T-helper 22 cell (primary cell): ENCODE measurements at regions not wholly inside any gene's neighbourhood (a gene's known extent, or its start where the extent isn't known, plus 50 kb on each side); places are given as distances from the start of the nearest gene placed in this dataset.
"Not testable (repeated sequence)": the region's sequence is repeated elsewhere in the genome, so short reads cannot be mapped to it uniquely, and the experiment has no call there.

Experiments
- DNase-seq: peaks from one replicate; pipeline ENCODE4 v3.0.0-alpha.2; 2020; ENCODE audit warnings: low read depth

DNA sequence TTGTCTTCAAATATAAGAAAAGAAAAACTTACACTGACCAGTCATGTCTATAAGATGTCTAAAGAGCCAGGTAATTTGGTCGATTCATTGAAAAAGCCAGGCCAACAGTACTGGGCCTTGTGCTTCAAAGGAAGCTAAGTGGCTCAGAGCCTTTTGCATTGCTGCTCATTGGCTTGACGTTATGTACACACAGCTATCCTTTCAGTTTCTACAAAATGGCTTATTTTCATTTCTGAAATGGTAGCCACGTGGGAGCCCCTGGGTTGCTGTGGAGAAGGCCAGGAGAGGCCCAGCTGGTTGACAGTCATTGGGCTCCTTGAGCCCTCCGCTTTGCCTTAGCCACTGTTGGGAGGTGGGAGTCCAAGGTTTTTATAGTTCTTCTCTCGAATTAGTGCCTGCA, 199.1 kb upstream of the CXorf66 start:
- no peak for DNase-seq

DNA sequence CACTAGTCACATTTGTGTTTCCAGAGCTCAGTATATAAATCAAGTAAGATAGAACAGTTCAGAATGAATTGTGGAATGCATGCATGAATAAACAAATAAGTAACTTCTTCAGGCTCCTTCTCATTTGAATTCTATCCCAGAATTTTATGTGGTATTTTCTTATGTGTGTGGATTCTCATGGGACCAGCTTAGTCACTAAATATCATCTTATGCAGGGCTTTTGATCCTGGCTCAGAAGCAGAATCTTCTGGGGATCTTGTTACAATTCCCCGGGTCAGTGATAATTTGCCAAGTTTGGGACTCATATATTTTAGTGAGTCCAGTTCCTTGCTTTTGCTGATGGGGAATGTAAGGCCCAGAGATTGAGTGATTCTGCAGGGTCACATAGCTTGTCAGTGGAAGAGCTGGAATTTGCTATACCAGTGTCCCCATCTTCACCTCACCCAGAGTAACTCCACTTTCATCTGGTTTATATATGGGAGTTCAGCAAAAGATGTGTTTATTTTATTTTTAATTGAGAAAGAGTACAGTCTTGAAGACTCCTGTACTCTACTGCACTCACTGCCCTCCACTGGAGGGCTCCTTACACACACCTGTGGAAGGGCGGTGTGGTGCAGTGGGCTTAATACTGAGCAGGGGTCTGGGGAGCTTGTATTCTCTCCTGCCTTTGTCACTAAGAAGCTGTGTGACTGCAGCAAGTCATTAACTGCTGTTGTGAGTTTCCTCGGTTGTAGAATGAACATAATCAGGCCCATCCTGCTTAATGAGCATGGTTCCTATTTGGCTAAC, 198.2 kb upstream of the CXorf66 start:
- DNase-seq: no peak

DNA sequence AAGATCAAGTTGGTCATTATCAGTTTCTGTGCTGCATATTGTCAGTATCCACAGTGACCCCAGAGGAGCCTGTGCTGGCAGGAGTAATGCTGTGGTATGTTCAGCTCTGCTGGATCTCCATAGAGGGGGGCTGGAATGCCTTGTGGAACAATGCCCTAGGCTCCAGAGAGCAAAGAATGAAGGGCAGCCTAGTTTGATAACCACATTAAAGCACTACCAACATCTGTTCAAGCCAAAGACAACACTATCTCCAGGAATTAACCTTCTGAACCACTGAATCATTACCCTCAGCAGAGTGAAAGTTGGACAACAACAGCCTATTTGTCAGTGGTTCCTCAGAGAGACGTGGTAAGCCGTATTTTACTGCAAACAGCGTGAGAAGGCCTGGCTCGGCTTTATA, 192.3 kb upstream of the CXorf66 start:
- DNase-seq: no peak

DNA sequence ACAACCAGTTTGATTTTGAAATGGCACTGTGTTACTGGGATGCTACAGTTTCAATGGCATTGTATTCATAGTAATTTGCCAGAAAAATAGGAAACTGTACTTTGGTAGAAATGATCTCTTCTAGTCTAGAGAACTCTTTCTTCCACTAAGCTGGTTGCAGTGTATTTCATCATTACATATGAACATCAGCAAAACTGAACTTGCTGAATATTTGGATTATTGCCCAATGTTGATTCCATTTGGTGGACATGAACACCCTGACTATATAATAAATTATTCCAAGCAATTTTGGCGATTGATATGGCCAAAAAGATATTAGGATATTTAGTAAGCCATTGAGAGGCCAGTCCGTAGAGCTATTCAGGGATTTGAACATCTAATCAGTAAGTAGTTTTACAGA, 191.8 kb upstream of the CXorf66 start:
- DNase-seq: no peak

DNA sequence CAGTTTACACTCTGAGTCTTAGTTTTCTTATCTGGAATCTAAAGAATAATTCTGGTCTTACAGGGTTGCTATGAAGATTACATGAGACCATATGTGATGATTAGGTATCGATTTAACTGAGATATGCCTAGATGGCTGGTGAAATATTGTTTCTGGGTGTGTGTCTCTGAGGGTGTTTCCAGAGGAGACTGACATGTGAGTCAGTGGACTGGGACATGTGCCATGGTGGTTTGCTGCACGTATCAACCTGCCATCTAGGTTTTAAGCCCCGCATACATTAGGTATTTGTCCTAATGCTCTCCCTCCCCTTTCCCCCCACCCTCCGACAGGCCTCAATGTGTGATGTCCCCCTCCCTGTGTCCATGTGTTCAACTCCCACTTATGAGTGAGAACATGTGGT, 186.0 kb upstream of the CXorf66 start:
- no peak for DNase-seq

DNA sequence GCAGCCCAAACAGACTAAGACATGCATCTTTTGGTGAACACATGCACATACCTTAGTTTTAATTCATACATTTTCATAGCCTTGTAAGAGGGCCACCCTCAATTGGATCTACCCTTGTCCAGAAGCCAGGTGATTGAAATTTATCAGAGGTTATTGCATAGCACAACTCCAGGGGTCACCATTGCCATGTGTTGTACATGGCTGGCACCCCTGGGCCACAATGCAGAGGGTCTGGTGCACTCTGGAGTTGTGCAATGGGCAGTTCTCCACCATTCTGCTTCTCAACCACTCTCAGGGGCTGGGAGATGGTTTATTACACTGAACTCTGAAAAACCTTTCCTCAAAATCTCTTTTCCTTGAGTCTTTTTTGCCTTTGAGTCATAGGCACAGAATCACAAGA, 184.4 kb upstream of the CXorf66 start:
- DNase-seq: no peak

DNA sequence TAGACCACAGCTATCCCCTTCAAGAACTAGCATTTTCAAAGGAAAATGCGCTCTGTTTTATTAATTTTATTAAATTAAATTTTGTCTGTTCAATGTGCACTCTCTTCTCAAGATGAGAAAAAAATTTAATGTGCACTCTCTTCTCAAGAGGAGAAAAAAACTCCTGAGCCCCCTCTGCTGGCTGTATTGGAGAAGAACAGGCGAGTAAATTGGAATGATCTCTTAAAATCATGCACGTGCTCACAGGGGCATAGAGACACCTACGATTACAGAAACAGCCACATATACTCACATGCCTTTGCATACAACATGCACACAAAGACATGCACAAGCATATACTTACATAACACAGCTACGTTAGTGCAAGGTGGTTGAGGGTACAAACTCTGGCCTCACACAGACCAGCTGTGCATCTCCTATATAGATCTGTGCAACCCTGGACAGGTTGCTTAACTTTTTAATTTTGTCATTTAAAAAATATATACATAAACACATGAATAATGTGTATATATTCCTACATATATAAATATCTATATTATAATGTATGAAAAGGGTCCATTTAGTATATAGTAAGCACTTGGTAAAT, 176.2 kb upstream of the CXorf66 start:
- DNase-seq: no peak

DNA sequence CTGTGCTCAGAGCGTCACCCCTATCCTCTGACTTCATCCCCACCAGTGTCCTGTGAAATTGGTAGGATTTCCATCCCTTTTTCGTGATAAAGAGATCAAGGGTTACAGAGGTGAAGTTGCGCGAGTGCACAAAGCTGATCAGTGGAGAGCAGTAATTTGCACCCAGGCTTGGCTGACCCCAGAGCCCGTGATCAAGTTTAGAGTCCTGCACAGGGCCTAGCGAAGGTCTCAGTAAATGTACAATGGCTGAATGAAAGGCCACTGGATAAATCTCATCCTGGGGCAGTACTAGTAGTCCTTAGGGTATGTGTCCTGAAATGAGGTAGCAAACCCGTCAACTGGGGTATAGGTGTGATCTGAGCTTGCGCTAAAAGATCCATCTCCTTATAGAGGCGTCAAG, 173.2 kb upstream of the CXorf66 start:
- DNase-seq: not testable (repeated sequence)

DNA sequence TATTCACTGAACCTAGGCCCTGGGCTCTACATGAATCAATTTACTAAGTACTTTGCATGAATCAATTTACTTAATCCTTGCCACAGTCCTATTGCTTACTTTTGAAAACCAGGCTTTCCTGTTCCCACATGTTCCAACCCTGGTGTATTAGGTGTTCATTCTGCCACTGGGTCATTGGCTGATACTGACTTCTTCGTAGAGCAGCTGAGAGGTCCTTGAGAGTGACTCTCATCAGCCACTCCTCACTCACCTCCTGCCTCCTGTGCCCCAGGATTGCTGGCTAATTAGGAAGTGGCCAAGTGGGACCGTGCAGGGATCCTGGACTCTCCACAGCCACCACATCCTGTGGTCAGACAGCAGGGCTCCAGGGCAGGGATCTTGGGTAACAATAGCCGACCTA, 172.7 kb upstream of the CXorf66 start:
- DNase-seq: not testable (repeated sequence)

DNA sequence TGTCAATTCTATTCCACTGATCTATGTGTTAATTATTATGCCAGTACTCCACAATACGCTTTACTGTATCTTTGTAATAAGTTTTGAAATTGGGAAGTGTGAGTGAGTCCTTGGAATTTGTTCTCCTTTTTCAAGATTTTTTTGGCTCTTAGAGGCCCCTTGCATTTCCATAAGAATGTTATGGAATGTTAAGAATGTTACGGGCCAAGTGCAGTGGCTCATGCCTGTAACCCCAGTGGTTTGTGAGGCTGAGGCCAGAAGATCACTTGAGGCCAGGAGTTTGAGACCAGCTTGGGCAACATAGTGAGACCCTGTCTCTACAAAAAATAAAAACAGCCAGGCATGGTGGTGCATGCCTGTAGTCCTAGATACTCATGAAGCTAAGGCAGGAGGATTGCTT, 167.6 kb upstream of the CXorf66 start:
- no peak for DNase-seq

DNA sequence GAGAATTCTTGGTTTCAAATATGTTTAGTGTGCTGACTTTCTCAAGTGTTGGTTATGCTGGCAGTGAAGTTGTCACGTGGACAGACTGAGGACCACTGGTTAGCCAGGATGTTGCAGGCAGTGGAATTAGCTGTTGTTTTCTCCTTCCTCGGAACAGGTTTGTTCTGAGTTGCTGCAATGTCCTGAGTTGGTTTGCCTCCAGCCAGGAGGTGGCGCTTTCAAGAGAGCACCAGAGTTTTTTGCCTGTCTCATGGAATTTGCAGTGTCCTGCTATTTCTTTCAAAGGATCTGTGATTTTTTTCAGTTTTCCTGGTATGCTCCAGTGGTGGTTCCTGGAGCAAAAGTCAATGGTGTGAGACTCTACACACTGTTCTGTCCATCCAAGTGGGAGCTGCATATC, 158.1 kb upstream of the CXorf66 start:
- no peak for DNase-seq

DNA sequence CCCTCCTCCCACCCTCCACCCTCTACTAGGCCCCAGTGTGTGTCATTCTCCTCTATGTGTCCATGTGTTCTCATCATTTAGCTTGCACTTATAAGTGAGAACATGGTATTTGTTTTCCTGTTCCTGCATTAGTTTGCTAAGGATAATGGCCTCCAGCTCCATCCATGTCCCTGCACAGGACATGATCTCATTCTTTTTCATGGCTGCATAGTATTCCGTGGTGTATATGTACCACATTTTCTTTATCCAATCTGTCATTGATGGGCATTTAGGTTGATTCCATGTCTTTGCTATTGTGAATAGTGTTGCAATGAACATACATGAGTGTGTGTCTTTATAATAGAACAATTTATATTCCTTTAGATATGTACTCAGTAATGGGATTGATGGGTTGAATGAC, 148.7 kb upstream of the CXorf66 start:
- not testable (repeated sequence) for DNase-seq

DNA sequence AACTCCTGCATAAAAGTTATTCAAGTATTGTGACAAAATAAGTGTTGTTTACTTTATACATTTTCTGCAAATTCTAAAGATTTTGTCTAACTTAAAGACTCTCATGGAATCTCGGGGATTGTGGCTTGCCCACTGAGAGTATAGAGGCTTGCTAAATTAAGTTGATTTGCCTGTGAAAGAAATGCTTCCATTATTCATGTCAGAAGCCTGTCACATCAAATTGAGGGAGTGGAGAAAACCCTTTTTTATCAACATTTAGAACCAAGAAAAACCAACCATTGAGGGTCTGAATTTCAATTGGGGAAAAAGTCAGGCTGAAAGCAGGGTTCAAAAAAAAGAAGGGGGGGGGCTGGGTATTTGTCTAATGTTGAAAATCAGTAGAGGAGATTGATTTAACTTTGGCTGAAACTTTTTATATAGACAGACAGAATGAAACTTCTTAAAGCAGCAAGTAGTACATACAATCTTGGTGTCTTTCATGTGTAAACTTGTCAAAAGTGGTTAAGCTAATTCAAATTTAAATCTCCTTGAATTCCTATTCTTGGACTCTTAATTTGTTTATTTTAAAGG, 144.8 kb upstream of the CXorf66 start:
- DNase-seq: no peak

DNA sequence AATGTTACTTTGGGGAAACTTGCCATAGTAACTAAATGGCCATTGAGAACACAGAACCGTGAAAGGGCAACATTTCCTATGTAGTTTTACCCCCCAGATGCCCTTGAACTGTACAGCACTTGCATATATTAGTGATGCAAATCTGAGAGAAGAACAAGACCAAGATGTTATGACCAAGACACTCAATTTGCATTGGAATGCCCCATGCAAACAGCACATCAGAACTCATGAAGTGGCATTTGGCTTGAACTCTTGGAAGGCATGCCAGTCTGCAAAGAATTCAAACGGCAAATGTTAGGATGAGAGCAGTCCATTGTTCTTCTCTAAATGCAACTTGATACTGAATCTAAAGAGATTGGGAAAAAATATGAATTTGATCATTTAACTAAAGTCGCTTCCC, 139.4 kb upstream of the CXorf66 start:
- no peak for DNase-seq

DNA sequence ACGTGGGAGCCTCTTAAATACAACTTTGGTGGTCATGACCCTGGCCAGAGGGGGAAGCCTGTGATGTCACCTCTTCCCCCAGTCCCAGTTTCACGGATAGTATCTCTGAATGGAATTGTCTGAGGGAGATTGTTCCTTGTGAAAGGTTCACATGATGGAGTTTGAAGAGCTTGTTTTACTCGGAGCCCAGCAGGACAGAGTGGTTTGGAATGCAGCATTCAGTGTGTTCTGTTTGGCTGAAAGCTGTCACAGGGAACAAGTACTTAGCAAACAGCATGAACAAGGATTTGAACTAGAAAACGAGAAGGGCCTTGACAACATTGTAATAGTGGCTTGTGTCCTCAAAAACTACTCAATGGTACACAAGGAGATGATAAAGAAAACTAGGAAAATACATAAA, 133.9 kb upstream of the CXorf66 start:
- DNase-seq: no peak

DNA sequence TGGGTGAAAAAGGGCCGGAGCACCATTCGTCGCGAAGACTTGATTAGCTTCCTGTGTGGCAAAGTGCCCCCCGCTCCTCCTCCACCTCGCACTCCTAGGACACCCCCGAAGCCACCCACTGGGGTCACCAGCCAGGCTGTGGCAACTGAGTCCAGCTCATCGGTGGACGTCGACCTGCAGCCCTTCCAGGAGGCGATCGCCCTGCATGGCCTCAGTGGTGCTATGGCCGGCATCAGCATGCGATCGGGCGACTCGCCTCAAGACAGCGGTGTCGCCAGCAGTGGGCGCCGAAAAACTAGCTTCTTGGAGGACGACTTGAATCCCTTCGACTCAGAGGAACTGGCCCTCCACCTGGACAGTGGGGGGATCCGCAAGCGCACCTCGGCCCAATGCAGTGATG, 126.8 kb upstream of the CXorf66 start:
- no peak for DNase-seq

DNA sequence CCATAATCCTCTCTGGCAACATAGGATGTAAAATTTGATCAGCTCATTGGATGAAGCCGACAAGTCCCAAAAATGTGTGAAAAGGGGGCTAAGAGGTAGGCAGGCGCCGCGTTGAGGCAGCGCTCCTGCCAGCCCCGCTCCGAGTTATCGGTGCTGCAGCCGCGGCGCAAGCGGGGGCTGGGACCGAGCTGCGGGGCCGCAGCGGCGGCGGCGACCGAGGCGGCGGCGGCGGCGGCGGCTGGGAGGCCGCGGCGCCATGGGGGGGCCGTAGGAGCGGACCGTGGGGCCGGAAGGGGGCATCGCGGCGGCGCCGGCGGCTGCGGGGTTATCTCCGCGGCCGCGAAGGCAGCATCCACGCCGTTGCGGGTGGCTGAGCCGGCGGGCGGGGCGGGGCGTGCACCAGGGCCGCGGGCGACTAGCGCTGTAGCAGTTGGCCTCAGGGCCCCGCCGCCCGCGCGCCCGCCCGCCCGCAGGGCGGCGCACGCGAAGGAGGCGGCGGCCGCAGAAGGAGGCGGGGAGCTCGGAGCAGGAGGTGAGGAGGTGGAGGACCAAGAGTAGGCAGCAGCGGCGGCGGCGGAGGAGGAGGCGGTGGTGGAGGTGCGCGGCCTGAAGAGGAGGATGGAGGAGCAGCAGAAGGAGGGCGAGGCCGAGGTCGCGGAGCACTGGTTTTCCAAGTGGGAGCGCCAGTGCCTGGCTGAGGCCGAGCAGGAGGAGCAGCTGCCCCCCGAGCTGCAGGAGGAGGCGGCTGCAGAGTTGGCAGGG, 126.0 kb upstream of the CXorf66 start:
- no peak for DNase-seq

DNA sequence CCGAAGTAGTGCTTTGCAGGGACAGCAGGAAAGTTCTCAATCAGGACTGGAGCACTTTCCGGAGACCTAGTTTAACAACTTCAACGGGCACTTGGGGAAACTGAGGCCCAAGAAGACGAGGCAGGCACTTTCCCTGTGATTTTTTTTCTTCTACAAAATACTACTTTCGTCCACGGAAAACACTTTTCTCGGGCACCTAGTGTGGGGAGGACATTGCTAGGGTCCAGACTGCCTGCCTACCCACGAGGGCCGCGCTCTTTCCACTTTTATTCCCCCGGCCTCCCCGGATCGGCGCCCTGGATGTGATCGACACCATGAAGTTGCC, 125.4 kb upstream of the CXorf66 start:
- no peak for DNase-seq

DNA sequence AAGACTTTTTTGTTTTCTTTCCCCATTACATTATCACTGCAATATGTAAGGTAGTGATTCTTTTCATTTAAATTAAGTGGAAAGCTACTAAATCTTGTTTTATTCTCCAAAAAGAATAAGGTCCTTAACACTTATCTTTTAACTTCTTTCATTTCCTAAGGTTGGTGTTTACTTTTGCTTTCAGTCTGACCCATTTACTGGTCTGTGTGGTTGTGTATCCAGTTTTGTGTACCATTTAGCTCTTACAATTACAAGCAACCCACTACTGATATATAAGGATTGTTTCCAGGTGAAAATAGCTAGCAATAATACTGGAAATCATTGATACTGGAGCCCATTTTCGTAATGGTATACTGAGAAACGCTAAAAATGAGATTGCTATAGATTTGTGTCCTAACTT, 123.1 kb upstream of the CXorf66 start:
- DNase-seq: no peak

DNA sequence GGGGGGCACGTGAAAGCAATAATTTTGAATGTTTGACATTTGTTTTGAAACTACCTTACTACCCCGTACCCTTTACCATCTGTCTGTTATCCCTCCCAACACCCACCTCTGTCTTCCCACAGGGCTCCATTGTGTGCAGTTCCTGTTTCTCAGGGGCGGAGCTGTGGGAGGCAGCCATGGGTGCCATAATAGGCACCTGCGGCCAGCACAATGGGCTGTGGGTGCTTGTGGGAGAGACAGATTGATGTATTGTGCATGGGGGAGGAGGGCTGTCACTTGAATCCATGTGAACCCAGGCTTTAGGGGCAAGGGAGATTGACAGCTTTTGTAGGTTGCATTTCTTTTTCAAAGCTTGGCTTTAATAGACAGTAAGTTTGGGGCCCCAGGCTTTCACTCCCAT, 122.6 kb upstream of the CXorf66 start:
- DNase-seq: no peak

DNA sequence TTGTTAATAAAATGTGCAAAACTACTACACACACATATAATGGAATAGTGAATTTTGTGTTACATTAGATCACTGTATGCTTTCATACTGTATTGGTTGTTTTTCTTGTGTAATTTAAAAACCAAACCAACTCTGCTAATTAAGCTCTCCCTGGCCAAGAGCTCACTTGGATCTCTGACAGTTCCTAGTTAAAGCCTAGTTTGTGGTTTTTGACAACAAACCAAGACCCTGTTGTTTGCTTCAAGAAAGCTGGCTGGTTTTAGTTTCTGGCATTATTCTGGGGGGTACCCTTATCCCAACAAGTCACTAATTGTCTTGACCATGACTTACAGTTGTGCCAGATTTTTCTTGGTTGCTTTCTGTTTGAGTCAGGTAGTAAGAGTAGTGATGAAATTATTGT, 121.4 kb upstream of the CXorf66 start:
- DNase-seq: no peak

DNA sequence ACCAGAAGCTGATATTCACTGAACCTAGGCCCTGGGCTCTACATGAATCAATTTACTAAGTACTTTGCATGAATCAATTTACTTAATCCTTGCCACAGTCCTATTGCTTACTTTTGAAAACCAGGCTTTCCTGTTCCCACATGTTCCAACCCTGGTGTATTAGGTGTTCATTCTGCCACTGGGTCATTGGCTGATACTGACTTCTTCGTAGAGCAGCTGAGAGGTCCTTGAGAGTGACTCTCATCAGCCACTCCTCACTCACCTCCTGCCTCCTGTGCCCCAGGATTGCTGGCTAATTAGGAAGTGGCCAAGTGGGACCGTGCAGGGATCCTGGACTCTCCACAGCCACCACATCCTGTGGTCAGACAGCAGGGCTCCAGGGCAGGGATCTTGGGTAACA, 109.5 kb upstream of the CXorf66 start:
- not testable (repeated sequence) for DNase-seq

DNA sequence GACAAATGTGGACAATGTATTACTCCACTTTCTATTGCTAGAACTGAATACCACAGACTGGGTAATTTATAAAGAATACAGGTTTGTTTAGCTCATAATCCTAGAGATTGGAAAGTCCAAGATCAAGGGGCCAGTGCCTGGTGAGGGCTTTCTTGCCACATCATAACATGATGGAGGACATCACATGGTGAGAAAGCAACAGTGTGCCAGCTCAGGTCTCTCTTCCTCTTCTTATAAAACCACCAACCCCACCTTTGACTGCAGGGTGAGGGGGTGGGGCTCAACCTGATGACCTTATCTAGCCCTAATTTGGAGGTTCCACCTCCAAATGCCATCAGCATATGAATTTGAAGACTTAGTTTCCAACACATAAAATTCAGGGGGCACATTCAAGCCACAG, 105.7 kb upstream of the CXorf66 start:
- DNase-seq: no peak
